IMR-90 (cell line): ENCODE measurements at regions not wholly inside any gene's neighbourhood (a gene's known extent, or its start where the extent isn't known, plus 50 kb on each side); places are given as distances from the start of the nearest gene placed in this dataset.

Experiments used
- ATAC-seq: fragments of 200-7000 bp; cut with Tn5 transposase; 2 replicates; pipeline ENCODE4 v1.9.1; 2020; ENCODE audit warnings: low read depth, mild to moderate bottlenecking, moderate library complexity
- BruUV-seq: library from RNA; stranded (reverse); fragments of 400-500 nt; replicated peaks from 2 replicates; lab custom pipeline; 2021; lab: Mats Ljungman, UMichigan
- CTCF ChIA-PET: fragments of 300-600 bp; formaldehyde crosslinking; extraction: SDS; loops from one replicate; lab custom pipeline; 2021; ENCODE audit warnings: antibody characterized with exemption; lab: Yijun Ruan, JAX
- POLR2A ChIA-PET: fragments of 300-600 bp; sonication (Branson Sonifier 250); formaldehyde crosslinking; loops from one replicate; lab custom pipeline; 2022; ENCODE audit warnings: antibody characterized with exemption; ENCODE audit not compliant: unreplicated experiment; lab: Charles Lee
- DNase-seq: peaks from one replicate; pipeline ENCODE4 v3.0.0; 2013
- H2AFZ ChIP-seq: replicated peaks from 2 replicates; pipeline ENCODE3; 2013; ENCODE audit warnings: low read length, mild to moderate bottlenecking; ENCODE audit not compliant: poor library complexity
- H2AK5ac ChIP-seq: 2 replicates; pipeline ENCODE4 v1.6.1; 2013; ENCODE audit warnings: low read depth, low read length, inconsistent platforms
- H2AK9ac ChIP-seq: replicated peaks from 2 replicates; pipeline ENCODE3; 2013; ENCODE audit warnings: mild to moderate bottlenecking, low read depth, low read length, moderate library complexity; ENCODE audit not compliant: poor library complexity
- H2BK120ac ChIP-seq: 2 replicates; pipeline ENCODE4 v1.6.1; 2013; ENCODE audit warnings: low read depth, low read length, inconsistent platforms
- H2BK15ac ChIP-seq: 3 replicates; pipeline ENCODE4 v1.6.1; 2013; ENCODE audit warnings: low read depth, low read length, inconsistent platforms
- H2BK20ac ChIP-seq: 2 replicates; pipeline ENCODE4 v1.6.1; 2013; ENCODE audit warnings: low read depth, mild to moderate bottlenecking, inconsistent platforms, low read length, moderate library complexity
- H2BK5ac ChIP-seq: 2 replicates; pipeline ENCODE4 v1.6.1; 2013; ENCODE audit warnings: mild to moderate bottlenecking, low read depth, low read length, inconsistent platforms; ENCODE audit not compliant: poor library complexity, severe bottlenecking
- H3K14ac ChIP-seq: replicated peaks from 2 replicates; pipeline ENCODE4 v1.6.1; 2013; ENCODE audit warnings: low read depth, low read length, inconsistent platforms
- H3K18ac ChIP-seq: 2 replicates; pipeline ENCODE4 v1.6.1; 2013; ENCODE audit warnings: low read depth, low read length, control low read depth
- H3K23ac ChIP-seq: 2 replicates; pipeline ENCODE4 v1.6.1; 2013; ENCODE audit warnings: low read depth, low read length, inconsistent platforms
- H3K27ac ChIP-seq: 2 replicates; pipeline ENCODE4 v1.5.1; 2013; ENCODE audit warnings: mild to moderate bottlenecking, control low read depth, low read length; ENCODE audit not compliant: insufficient read depth
- H3K27me3 ChIP-seq: 2 replicates; pipeline ENCODE4 v1.6.1; 2013; ENCODE audit warnings: low read length; ENCODE audit not compliant: control insufficient read depth, insufficient read depth
- H3K36me3 ChIP-seq: 2 replicates; pipeline ENCODE4 v1.6.1; 2013; ENCODE audit warnings: low read length, mixed read lengths; ENCODE audit not compliant: control insufficient read depth, insufficient read depth
- H3K4ac ChIP-seq: 2 replicates; pipeline ENCODE4 v1.6.1; 2013; ENCODE audit warnings: low read depth, low read length, inconsistent platforms
- H3K4me1 ChIP-seq: 2 replicates; pipeline ENCODE4 v1.6.1; 2013; ENCODE audit warnings: low read length, mixed read lengths; ENCODE audit not compliant: control insufficient read depth, insufficient read depth
- H3K4me2 ChIP-seq: 2 replicates; pipeline ENCODE4 v1.6.1; 2013; ENCODE audit warnings: low read depth, mild to moderate bottlenecking, control low read depth, low read length, moderate library complexity
- H3K4me3 ChIP-seq: 2 replicates; pipeline ENCODE4 v1.5.1; 2013; ENCODE audit warnings: low read depth, mild to moderate bottlenecking, control low read depth, low read length, moderate library complexity; ENCODE audit not compliant: insufficient read depth
- H3K56ac ChIP-seq: 2 replicates; pipeline ENCODE4 v1.6.1; 2013; ENCODE audit warnings: low read length, inconsistent platforms; ENCODE audit not compliant: insufficient read depth; ENCODE audit errors: extremely low read depth
- H3K79me1 ChIP-seq, 2 experiments: 2 replicates each; pipeline ENCODE4 v1.6.1; 2013; ENCODE audit warnings: low read length in 2 of 2, inconsistent platforms in 1 of 2, low read depth in 1 of 2
- H3K9ac ChIP-seq: 2 replicates; pipeline ENCODE4 v1.6.1; 2013; ENCODE audit warnings: low read depth, low read length, control low read depth
- H3K9me1 ChIP-seq: 2 replicates; pipeline ENCODE4 v1.6.1; 2013; ENCODE audit warnings: low read length, inconsistent platforms; ENCODE audit not compliant: insufficient read depth
- H3K9me3 ChIP-seq: 2 replicates; pipeline ENCODE4 v1.6.1; 2013; ENCODE audit warnings: low read length; ENCODE audit not compliant: control insufficient read depth, insufficient read depth
- H4K20me1 ChIP-seq: 2 replicates; pipeline ENCODE4 v1.6.1; 2013; ENCODE audit warnings: low read length, inconsistent platforms; ENCODE audit not compliant: insufficient read depth
- H4K5ac ChIP-seq: 2 replicates; pipeline ENCODE4 v1.6.1; 2013; ENCODE audit warnings: mild to moderate bottlenecking, low read depth, low read length, control low read depth
- H4K8ac ChIP-seq, 2 experiments: 2 replicates each; pipeline ENCODE4 v1.6.1; 2013; ENCODE audit warnings: low read depth in 2 of 2, low read length in 2 of 2, control low read depth in 1 of 2, inconsistent platforms in 1 of 2
- H4K91ac ChIP-seq: 2 replicates; pipeline ENCODE4 v1.6.1; 2013; ENCODE audit warnings: low read depth, low read length, inconsistent platforms; ENCODE audit not compliant: insufficient read depth
- BHLHE40 ChIP-seq: fragments of 150-350 bp; IDR thresholded peaks from 2 replicates; pipeline ENCODE4 v1.6.1; 2016; ENCODE audit warnings: mild to moderate bottlenecking, low read depth, low read length
- CEBPB ChIP-seq: IDR thresholded peaks from 2 replicates; pipeline ENCODE4 v1.6.1; 2012; ENCODE audit warnings: low read depth, low read length, improper control_type of control experiment
- CHD1 ChIP-seq: IDR thresholded peaks from 2 replicates; pipeline ENCODE4 v1.6.1; 2012; ENCODE audit warnings: low read depth, low read length, improper control_type of control experiment
- CTCF ChIP-seq: conservative IDR thresholded peaks from 2 replicates; pipeline ENCODE4 v1.5.1; 2012; ENCODE audit warnings: mild to moderate bottlenecking, low read depth, low read length, improper control_type of control experiment
- ELK1 ChIP-seq: fragments of 150-350 bp; IDR thresholded peaks from 2 replicates; pipeline ENCODE4 v1.6.1; 2016; ENCODE audit warnings: low read depth, mild to moderate bottlenecking, low read length, moderate library complexity, borderline replicate concordance
- FOS ChIP-seq: fragments of 150-350 bp; IDR thresholded peaks from 2 replicates; pipeline ENCODE4 v1.6.1; 2016; ENCODE audit warnings: low read depth, low read length
- MAFK ChIP-seq: IDR thresholded peaks from 2 replicates; pipeline ENCODE4 v1.6.1; 2012; ENCODE audit warnings: low read depth, low read length, improper control_type of control experiment
- MAZ ChIP-seq: IDR thresholded peaks from 2 replicates; pipeline ENCODE4 v1.6.1; 2012; ENCODE audit warnings: low read depth, mild to moderate bottlenecking, low read length, improper control_type of control experiment, moderate library complexity, borderline replicate concordance
- MXI1 ChIP-seq: IDR thresholded peaks from 2 replicates; pipeline ENCODE4 v1.6.1; 2012; ENCODE audit warnings: low read depth, mild to moderate bottlenecking, low read length, moderate library complexity, borderline replicate concordance
- NFE2L2 ChIP-seq: fragments of 150-350 bp; IDR thresholded peaks from 2 replicates; pipeline ENCODE4 v1.6.1; 2016; ENCODE audit warnings: low read depth, mild to moderate bottlenecking, low read length
- POLR2A ChIP-seq: IDR thresholded peaks from 2 replicates; pipeline ENCODE4 v1.6.1; 2012; ENCODE audit warnings: mild to moderate bottlenecking, low read depth, low read length
- RAD21 ChIP-seq: IDR thresholded peaks from 2 replicates; pipeline ENCODE4 v1.6.1; 2012; ENCODE audit warnings: low read length, improper control_type of control experiment
- RCOR1 ChIP-seq: IDR thresholded peaks from 2 replicates; pipeline ENCODE4 v1.6.1; 2012; ENCODE audit warnings: mild to moderate bottlenecking, low read length, improper control_type of control experiment; ENCODE audit not compliant: insufficient replicate concordance
- RFX5 ChIP-seq: IDR thresholded peaks from 2 replicates; pipeline ENCODE4 v1.8.0; 2012; ENCODE audit warnings: low read depth, mild to moderate bottlenecking, low read length, moderate library complexity
- SMC3 ChIP-seq: fragments of 150-350 bp; IDR thresholded peaks from 2 replicates; pipeline ENCODE4 v1.6.1; 2016; ENCODE audit warnings: low read depth, mild to moderate bottlenecking, antibody characterized with exemption, low read length, moderate library complexity
- USF2 ChIP-seq: fragments of 150-350 bp; IDR thresholded peaks from 2 replicates; pipeline ENCODE4 v1.6.1; 2017; ENCODE audit warnings: mild to moderate bottlenecking, antibody characterized with exemption, low read length, low read depth
- WGBS, 2 experiments: methylation state at CpG; one replicate each; pipeline versions ENCODE4 v1.1.5 to v1.1.7; 2013; ENCODE audit warnings: missing lambda C conversion rate in 2 of 2; ENCODE audit not compliant: insufficient read length in 1 of 2; ENCODE audit errors: extremely low coverage in 2 of 2; 5-methylcytosine and 5-hydroxymethylcytosine counted together
- dilution Hi-C: fragments of 300-500 bp; cut with HindIII; formaldehyde crosslinking; loops from one replicate; pipeline ENCODE4 v1.14.3; 2018; ENCODE audit warnings: low sequenced_read_pairs; ENCODE audit not compliant: unreplicated experiment
- in situ Hi-C: fragments of 300-500 bp; cut with MboI; formaldehyde crosslinking; loops from 3 replicates; pipeline ENCODE4 v1.14.3; 2019; ENCODE audit warnings: low sequenced_read_pairs, inconsistent platforms, mixed read lengths
- intact Hi-C: fragments of 100-400 bp; cut with micrococcal nuclease; formaldehyde crosslinking; loops from 2 replicates; pipeline ENCODE4 v1.10.0; 2022

- no TSS peak for BruUV-seq
- no peak for ATAC-seq
- Histone ChIP-seq H3K27me3 (no peaks in the 10 kb centered on the region), H2BK120ac (no peak overlapping the region), H4K8ac (no peak overlapping the region), H2BK20ac (no peak overlapping the region), H4K5ac (no peak overlapping the region), H2AK5ac (no peak overlapping the region), H3K4ac (no peak overlapping the region), H2BK5ac (no peak overlapping the region), H3K36me3 (no peaks in the 10 kb centered on the region), H3K4me3 (no peak overlapping the region), H3K9ac (no peak overlapping the region), H2BK15ac (no peak overlapping the region), H4K20me1 (no peaks in the 10 kb centered on the region), H3K4me1 (no peaks in the 10 kb centered on the region), H3K56ac (no peak overlapping the region), H4K91ac (no peak overlapping the region), H3K9me1 (no peaks in the 10 kb centered on the region), H3K79me1 (no peaks in the 10 kb centered on the region), H3K14ac (no peak overlapping the region), H3K9me3 (no peaks in the 10 kb centered on the region), H3K27ac (no peak overlapping the region), H2AFZ (no peak overlapping the region), H3K23ac (no peak overlapping the region), H3K18ac (no peak overlapping the region), H2AK9ac (no peak overlapping the region), H3K4me2 (no peak overlapping the region)
- intact Hi-C loops (no loop called here), dilution Hi-C loops (no loop called here), in situ Hi-C loops (no loop called here)
- no peak for DNase-seq
- ChIA-PET POLR2A (no interaction called here), CTCF (no interaction called here)
- WGBS, 2 experiments, result no CpG with 5 or more reads among the region's 1 CpG
- TF ChIP-seq CHD1 (no peak), ELK1 (no peak), RCOR1 (no peak), CEBPB (no peak), POLR2A (no peak), RAD21 (no peak), MAFK (no peak), USF2 (no peak), BHLHE40 (no peak), SMC3 (no peak), CTCF (no peak), FOS (no peak), NFE2L2 (no peak), MXI1 (no peak), MAZ (no peak), RFX5 (no peak)
Observed at GRCh38 chr13:61183670-61184069, 232.0 kb downstream of the PCDH20 start.
